AG08395 (cell line): ENCODE measurements at regions not wholly inside any gene's neighbourhood (a gene's known extent, or its start where the extent isn't known, plus 50 kb on each side); places are given as distances from the start of the nearest gene placed in this dataset.
A peak's percentile ranks its signal among the peaks of the same experiment; 100 is the strongest.

Source experiments
- DNase-seq: peaks from one replicate; pipeline ENCODE4 v3.0.0; 2012; ENCODE audit warnings: mixed read lengths, low spot score

GRCh38 chr13:99822820-99823219 is 148.7 kb downstream of the ZIC5 start:
- DNase-seq: no peak

GRCh38 chr13:99821741-99822140 is 149.8 kb downstream of the ZIC5 start:
- DNase-seq: no peak

DNA sequence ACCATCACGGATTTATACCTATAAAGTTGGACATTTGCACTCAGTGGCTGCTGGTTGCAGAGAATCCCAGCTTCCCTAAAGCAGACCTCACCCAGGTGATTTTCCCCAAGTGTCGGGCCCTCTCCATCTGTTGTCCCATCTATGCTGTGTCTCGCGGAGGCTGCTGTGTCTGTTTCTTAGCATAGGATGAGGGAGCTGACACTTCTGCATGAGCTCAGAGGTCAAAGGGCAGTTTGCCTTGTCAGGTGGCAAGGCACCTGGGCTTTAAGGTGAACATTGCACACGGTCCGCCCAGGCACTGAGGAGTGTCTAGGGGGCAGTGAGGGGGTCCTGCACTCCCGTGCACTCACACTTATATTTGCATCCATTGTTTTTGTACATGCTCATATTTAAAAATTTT is 151.6 kb downstream of the ZIC5 start:
- no peak for DNase-seq

- DNase-seq: no peak
These were observed 155.2 kb downstream of the ZIC5 start for GRCh38 chr13:99816321-99816720.

- no peak for DNase-seq
These were observed 158.1 kb downstream of the ZIC5 start for GRCh38 chr13:99813336-99814095.

GRCh38 chr13:99812625-99813024 is 158.9 kb downstream of the ZIC5 start:
- peak; percentile 75 for DNase-seq

DNA sequence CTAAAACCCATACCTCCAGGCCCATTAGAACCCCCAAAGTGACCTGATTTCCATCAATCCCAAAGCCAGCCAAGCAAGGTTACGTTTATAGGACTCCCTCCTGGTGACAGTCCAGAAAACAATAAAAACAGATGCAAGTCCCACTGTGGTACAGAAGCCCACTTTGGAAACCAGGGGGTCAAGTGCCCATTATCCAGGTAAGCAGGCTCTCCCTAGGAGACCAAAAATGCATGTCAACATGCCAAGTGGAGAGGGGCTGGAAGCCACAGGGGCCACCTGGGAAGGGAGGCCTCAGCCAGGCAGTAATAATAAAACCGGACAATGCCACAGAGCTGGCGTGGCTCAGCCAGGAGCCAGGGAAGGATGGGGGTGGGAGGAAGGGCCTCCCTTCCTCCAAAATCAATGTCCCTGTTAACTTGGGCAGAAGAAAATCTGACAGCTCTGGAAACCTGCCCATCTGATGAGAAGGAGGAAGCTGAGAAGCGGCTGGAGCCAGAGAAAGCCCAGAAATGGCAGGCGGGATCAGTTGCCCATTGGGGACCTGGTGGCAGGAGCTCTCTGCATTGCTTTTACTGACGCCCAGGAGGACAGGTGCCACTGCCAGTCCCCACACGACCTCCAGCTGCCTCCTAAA is 160.4 kb downstream of the ZIC5 start:
- no peak for DNase-seq

- no peak for DNase-seq
These were observed 161.6 kb downstream of the ZIC5 start for GRCh38 chr13:99809926-99810325.

DNA sequence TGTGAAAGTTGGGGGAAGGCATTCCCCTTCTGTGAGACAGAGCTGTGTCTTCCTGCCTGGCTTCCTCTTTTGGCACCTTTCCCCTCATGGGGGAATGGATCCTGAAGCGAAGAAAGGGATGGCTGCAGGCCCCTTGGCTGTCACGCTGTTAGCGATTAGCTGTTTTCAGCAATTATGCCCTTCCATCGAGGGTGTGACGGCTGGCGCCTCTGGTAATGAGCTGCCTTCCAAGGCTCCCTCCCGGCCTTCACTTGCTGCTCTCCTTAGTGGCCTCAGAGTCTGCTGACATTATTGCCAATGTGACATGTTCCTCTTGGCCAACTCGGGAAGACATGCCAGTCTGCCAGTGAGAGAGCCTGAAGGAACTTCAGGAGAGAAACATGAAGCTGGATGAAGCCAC is 162.1 kb downstream of the ZIC5 start:
- DNase-seq: no peak

DNA sequence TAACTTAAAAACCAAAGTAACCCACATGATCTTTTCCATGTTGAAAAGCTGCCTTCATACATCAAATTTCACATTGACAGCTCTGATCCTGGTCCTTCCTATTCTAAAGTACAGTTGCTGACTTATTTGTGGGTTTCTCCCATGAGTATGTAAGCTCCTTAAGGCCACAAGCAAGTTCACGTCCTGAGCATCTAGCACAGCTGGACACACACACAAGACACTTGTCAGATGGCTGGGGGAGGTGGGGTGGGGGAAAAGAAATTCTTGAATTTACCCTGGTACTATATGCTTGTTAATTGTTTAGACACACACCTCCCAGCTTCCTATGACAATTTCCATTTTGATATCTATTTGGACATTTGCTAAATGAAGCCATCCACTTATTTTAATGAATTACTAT is 162.8 kb downstream of the ZIC5 start:
- no peak for DNase-seq

GRCh38 chr13:99806671-99807070 is 164.9 kb downstream of the ZIC5 start:
- DNase-seq: no peak

DNA sequence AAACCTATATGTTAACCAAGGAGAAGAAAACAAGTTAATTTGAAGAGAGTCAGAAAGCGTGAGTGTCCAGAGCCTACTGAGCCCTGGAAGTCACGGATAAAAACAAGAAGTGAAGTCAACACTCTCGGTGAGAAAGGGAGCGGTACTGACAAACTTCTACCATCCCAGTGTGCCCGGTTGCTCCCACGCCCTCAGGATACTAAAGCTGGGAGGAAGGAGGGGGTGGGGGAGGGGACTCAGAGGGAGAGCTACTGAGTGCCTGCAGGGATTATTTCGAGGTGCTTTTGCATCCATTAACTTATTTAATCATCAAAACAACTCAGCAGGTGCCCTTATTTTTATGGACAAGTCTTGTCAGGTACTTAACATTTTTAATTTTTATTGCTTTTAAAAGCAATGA is 166.2 kb downstream of the ZIC5 start:
- no peak for DNase-seq

GRCh38 chr13:99803141-99803540 is 168.4 kb downstream of the ZIC5 start:
- DNase-seq: no peak

DNA sequence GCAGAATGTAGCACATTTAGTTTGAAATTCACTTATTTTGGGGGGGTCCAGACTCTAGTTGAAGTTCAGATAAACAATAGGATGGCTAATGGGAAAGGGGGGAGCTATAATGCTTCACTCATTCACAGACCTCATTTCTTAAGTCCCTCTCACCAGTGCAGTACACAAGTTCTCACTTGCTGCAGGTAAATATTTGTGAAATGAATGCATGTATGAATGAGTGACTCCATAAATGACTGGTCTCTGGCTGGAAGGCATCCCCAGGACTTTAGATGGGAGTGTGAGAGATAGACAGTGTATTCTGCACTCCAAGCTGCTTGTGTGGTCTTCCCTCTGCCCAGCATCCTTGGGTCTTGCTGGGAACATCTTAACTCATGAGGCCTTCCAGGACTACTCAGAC is 169.2 kb downstream of the ZIC5 start:
- no peak for DNase-seq

GRCh38 chr13:99800951-99801350 is 170.6 kb downstream of the ZIC5 start:
- DNase-seq: no peak

GRCh38 chr13:99800011-99800410 is 171.6 kb downstream of the ZIC5 start:
- no peak for DNase-seq

DNA sequence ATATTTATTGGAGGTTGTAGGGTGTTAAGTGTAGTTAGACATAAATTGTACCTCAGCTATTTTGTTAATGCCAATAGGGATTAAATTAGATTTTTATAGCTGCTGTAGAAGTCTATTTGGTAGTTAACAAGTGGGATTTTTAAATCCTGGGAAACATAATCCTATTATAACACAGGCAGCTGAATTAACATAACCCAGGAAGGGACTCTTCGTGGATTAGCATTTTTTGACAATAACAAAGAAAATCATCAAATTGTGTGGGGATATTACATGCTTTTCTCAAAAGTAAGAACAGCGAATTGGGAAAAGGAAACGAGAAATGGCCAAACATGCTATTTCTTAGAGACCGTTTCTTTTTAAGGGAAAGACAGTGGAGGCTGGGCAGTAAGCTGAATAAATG is 172.8 kb downstream of the ZIC5 start:
- DNase-seq: no peak

GRCh38 chr13:99797691-99798090 is 173.9 kb downstream of the ZIC5 start:
- no peak for DNase-seq

DNA sequence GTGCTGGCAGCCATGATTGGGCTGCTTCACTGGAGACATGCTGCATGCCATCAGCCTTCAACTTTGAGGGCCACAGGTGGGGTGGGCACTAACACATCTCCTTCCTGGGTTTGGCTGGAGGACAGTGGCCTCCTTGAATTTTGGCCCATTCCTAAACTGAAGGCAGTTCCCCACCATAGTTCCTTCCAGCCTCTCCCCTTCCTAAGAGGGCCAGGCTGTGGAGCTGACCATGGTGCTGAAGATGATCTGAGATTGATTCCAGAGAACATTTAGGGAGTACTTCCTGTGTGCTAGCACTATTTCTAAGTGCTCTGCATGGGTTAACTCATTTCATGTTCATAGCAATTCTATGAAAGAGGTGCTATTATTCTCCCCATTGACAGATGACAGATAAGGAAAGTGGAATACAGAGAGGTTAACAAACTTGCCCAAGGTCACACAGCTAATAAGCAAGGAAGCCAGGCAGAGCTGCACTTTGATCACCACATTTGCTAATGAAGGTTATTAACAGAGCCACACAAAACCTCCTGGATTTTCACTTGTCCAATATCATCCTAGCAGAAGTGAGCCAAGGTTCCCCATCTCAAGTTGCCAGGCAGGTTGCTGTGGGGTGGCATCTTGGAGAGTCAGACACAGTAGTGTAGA is 175.3 kb downstream of the ZIC5 start:
- peak; percentile 19 for DNase-seq

- no peak for DNase-seq
These were observed 179.3 kb downstream of the ZIC5 start for GRCh38 chr13:99792079-99792921.

GRCh38 chr13:99782669-99783068 is 188.9 kb downstream of the ZIC5 start:
- DNase-seq: no peak

DNA sequence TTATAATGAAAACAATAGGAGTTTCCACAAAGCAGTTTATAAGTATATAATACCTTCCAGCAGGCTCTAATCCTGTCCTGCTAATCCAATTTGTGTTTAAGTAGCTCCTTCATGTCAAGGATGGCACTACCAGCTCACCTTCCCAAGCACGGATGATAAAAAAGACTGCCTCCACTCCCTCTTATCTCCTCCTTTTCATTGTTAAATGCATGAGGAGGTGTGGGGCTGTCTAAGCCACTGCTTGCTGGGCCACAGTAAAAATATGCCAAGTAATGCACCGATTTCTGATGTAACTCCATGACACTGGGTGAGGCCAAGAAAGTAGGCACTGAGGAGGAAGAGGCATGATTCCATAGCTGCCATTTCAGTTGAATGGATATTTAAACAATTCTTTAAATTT is 193.1 kb downstream of the ZIC5 start:
- DNase-seq: no peak

- no peak for DNase-seq
These were observed 193.7 kb downstream of the ZIC5 start for GRCh38 chr13:99777873-99778272.
